Smooth muscle cell (in vitro differentiated cells): ENCODE measurements at regions not wholly inside any gene's neighbourhood (a gene's known extent, or its start where the extent isn't known, plus 50 kb on each side); places are given as distances from the start of the nearest gene placed in this dataset.

Experiments used
- DNase-seq: peaks from one replicate; lab custom pipeline; 2025; ENCODE audit not compliant: unreplicated experiment; lab: John Stamatoyannopoulos, UW
- H2AFZ ChIP-seq: fragments of 200-600 bp; sonication (generic); 2 replicates; pipeline ENCODE4 v1.6.0; 2016; ENCODE audit warnings: antibody characterized with exemption, low read depth, mild to moderate bottlenecking
- H3F3A ChIP-seq: fragments of 200-600 bp; sonication (generic); 2 replicates; pipeline ENCODE4 v1.6.0; 2017; ENCODE audit warnings: antibody characterized with exemption, low read depth
- H3K27ac ChIP-seq: fragments of 200-600 bp; sonication (generic); 2 replicates; pipeline ENCODE4 v1.5.1; 2016; ENCODE audit warnings: low read depth, mild to moderate bottlenecking
- H3K27me3 ChIP-seq: fragments of 200-600 bp; sonication (generic); 2 replicates; pipeline ENCODE4 v1.6.1; 2016; ENCODE audit warnings: low read depth, mild to moderate bottlenecking
- H3K36me3 ChIP-seq: fragments of 200-600 bp; sonication (generic); 2 replicates; pipeline ENCODE4 v1.5.1; 2016; ENCODE audit warnings: low read depth
- H3K4me1 ChIP-seq: fragments of 200-600 bp; sonication (generic); 2 replicates; pipeline ENCODE4 v1.5.1; 2016; ENCODE audit warnings: low read depth
- H3K4me2 ChIP-seq: fragments of 200-600 bp; sonication (generic); 2 replicates; pipeline ENCODE4 v1.6.0; 2016; ENCODE audit warnings: mild to moderate bottlenecking
- H3K4me3 ChIP-seq: fragments of 200-600 bp; sonication (generic); 2 replicates; pipeline ENCODE4 v1.5.1; 2016; ENCODE audit warnings: mild to moderate bottlenecking
- H3K79me2 ChIP-seq: fragments of 200-600 bp; sonication (generic); 2 replicates; pipeline ENCODE4 v1.6.0; 2016; ENCODE audit warnings: low read depth, mild to moderate bottlenecking
- H3K9ac ChIP-seq: fragments of 200-600 bp; sonication (generic); 2 replicates; pipeline ENCODE4 v1.6.0; 2016; ENCODE audit warnings: low read depth
- H3K9me3 ChIP-seq: fragments of 200-600 bp; sonication (generic); replicated peaks from 2 replicates; pipeline ENCODE4 v1.5.1; 2016; ENCODE audit warnings: low read depth
- H4K20me1 ChIP-seq: fragments of 200-600 bp; sonication (generic); 2 replicates; pipeline ENCODE4 v1.6.0; 2016; ENCODE audit warnings: low read depth
- WGBS: methylation state at CpG from one replicate; pipeline ENCODE4 v1.1.7; 2016; ENCODE audit warnings: low lambda C conversion rate; 5-methylcytosine and 5-hydroxymethylcytosine counted together
- TF ChIP-seq, protein P1 (sequence below): fragments of 200-600 bp; sonication (generic); IDR thresholded peaks from 2 replicates; pipeline ENCODE4 v1.5.1; 2017; ENCODE audit warnings: borderline replicate concordance, mild to moderate bottlenecking, antibody characterized with exemption; ENCODE audit not compliant: insufficient read depth, poor library complexity, severe bottlenecking

DNA sequence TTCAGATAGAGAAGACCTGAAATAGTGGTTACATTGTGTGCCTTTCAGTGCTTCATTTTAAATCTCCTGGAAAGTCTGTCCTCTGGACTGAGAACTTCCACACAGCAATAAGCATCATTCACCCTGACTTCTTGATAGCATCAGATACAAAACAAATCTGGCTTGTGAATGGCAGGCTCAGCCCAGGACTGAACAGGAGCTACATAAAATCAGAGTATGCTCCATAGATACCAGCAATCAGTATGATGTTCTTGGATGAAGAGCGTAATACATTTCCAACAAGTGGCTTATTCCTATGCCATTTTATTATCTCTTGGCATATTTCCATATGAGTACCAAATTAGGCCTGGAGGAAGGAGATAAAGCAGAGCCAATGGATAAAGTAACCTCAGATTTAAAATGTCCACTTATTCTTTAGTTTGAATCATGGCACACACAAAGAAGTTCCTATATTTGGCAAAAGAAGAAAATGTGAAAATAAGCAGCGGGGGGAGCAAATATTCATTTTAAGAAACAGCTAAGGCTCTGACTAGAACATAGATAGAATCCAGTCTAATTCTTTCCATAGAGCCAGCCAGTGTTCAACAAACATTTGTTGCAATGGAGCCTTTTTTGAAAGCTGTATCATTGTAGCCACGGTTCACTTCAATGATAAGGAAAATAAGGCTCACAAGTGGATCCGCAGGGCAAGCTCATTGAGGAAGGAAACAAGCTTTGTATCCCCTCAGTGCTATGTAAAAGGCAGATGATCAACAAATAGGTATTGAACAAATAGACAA lies 230.8 kb upstream of the CHAC2 start:
- H3K36me3 ChIP-seq, result no peaks in the 10 kb centered on the region
- H3K79me2 ChIP-seq, result no peaks in the 10 kb centered on the region
- H3K4me3 ChIP-seq, result no peak overlapping the region
- 93% methylated on average over 4 of the region's 4 CpGs for WGBS
- peaks cover 3% of the 10 kb centered on the region for H3K9me3 ChIP-seq
- no peaks in the 10 kb centered on the region for H3K4me1 ChIP-seq
- TF ChIP-seq, protein P1, sequence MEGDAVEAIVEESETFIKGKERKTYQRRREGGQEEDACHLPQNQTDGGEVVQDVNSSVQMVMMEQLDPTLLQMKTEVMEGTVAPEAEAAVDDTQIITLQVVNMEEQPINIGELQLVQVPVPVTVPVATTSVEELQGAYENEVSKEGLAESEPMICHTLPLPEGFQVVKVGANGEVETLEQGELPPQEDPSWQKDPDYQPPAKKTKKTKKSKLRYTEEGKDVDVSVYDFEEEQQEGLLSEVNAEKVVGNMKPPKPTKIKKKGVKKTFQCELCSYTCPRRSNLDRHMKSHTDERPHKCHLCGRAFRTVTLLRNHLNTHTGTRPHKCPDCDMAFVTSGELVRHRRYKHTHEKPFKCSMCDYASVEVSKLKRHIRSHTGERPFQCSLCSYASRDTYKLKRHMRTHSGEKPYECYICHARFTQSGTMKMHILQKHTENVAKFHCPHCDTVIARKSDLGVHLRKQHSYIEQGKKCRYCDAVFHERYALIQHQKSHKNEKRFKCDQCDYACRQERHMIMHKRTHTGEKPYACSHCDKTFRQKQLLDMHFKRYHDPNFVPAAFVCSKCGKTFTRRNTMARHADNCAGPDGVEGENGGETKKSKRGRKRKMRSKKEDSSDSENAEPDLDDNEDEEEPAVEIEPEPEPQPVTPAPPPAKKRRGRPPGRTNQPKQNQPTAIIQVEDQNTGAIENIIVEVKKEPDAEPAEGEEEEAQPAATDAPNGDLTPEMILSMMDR, result no peak
- H3K27ac ChIP-seq, result no peak overlapping the region
- H3K9ac ChIP-seq, result no peak overlapping the region
- H3F3A ChIP-seq, result no peaks in the 10 kb centered on the region
- H4K20me1 ChIP-seq, result no peaks in the 10 kb centered on the region
- no peak overlapping the region for H2AFZ ChIP-seq
- H3K27me3 ChIP-seq, result no peaks in the 10 kb centered on the region
- DNase-seq, result no peak
- no peak overlapping the region for H3K4me2 ChIP-seq

DNA sequence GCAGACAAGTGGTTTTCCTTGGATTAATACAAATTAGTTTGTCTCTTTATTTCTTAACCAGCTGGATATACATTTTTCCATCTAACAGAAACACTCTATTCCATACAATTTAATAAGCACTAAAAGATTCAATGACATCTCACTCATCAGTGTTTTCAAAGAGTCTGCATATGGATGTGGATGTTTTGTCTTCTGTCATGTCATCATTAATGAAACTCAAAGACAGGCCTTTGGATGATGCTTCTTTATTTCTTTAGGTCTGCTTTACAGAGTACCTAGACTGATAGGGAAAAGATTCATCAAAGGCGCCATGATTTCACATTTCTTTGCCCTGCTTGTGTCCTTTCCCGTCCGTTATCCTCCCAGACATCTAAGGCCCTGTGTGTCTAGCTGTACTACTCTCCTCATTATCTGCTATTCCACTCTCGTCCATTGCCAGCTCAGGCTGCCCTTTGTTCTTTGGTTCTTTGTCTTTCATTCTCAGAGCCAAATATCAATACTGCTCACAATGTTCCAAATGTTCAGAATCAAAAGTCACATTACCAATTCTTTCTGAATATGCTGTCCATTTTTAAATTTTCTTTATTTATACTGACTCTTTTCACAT lies 232.3 kb upstream of the CHAC2 start:
- no peaks in the 10 kb centered on the region for H3K79me2 ChIP-seq
- H2AFZ ChIP-seq, result no peak overlapping the region
- H3K27me3 ChIP-seq, result no peaks in the 10 kb centered on the region
- H4K20me1 ChIP-seq, result no peaks in the 10 kb centered on the region
- no peaks in the 10 kb centered on the region for H3K4me1 ChIP-seq
- no peaks in the 10 kb centered on the region for H3F3A ChIP-seq
- TF ChIP-seq, protein P1, result no peak
- H3K27ac ChIP-seq, result no peak overlapping the region
- no peak overlapping the region for H3K4me3 ChIP-seq
- no peak overlapping the region for H3K4me2 ChIP-seq
- WGBS, result 88% methylated on average over 4 of the region's 4 CpGs
- no peaks in the 10 kb centered on the region for H3K9me3 ChIP-seq
- H3K9ac ChIP-seq, result no peak overlapping the region
- H3K36me3 ChIP-seq, result no peaks in the 10 kb centered on the region
- no peak for DNase-seq

DNA sequence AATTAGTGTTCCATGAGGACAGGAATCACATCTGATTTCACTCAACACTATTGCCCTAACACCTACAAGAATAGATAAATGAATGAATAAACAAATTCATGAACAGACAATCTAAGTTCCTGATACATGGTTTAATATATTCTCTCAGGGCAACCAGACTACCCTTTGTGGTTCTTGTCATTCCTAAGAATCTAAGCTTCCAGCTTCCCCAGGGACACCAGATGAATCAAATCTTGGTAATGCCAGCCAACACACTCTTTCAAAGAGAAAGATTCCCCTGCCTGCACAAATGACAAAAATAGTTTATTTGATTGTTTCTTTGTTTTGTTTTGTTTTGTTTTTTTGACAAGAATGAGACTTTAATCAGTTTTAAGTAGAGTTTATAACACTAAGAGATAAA lies 237.5 kb upstream of the CHAC2 start:
- Histone ChIP-seq H3K4me2 (no peak overlapping the region), H3K36me3 (no peaks in the 10 kb centered on the region), H3K27ac (no peak overlapping the region), H3K4me1 (no peaks in the 10 kb centered on the region), H3K27me3 (no peaks in the 10 kb centered on the region), H3K9ac (no peak overlapping the region), H3K9me3 (no peaks in the 10 kb centered on the region), H3F3A (no peaks in the 10 kb centered on the region), H2AFZ (no peak overlapping the region), H4K20me1 (no peaks in the 10 kb centered on the region), H3K4me3 (no peak overlapping the region), H3K79me2 (no peaks in the 10 kb centered on the region)
- TF ChIP-seq, protein P1, result no peak
- no peak for DNase-seq

DNA sequence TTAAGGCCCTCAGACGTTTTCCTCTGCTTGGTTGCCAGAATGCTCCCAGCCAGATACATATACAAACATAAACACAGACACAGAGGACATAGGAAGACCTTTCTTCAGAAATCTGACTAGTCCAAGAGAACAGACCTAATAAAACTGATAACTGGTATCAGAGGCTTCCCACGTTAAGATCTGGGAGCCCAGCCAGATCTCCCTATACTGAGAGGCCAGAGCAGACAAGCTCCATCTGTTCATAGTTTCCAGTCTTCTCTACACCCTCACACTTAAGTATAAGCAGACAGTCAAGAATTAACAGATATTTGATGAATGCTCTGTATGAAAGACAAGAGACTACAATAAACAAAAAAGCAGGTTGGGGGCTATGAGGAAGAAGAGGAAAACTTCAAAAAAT lies 240.5 kb upstream of the CHAC2 start:
- no peak overlapping the region for H3K27ac ChIP-seq
- 20% methylated on average over 2 of the region's 2 CpGs for WGBS

More for the DNA sequence above, 240.5 kb upstream of the CHAC2 start:
- Histone ChIP-seq H4K20me1 (no peaks in the 10 kb centered on the region), H3K27me3 (no peaks in the 10 kb centered on the region), H2AFZ (no peak overlapping the region), H3K9ac (no peak overlapping the region), H3K4me3 (no peak overlapping the region), H3F3A (no peaks in the 10 kb centered on the region), H3K4me2 (no peak overlapping the region), H3K4me1 (no peaks in the 10 kb centered on the region), H3K79me2 (no peaks in the 10 kb centered on the region), H3K36me3 (no peaks in the 10 kb centered on the region), H3K9me3 (no peaks in the 10 kb centered on the region)
- TF ChIP-seq, protein P1, result no peak
- no peak for DNase-seq
